Gastroesophageal sphincter (tissue), 3 donors: ENCODE measurements at regions not wholly inside any gene's neighbourhood (a gene's known extent, or its start where the extent isn't known, plus 50 kb on each side); places are given as distances from the start of the nearest gene placed in this dataset.

Source experiments
- CTCF ChIP-seq, 4 experiments: fragments of 200-600 bp in 2 of 4; fragments of 450-650 bp in 2 of 4; sonication (generic) in 1 of 4; IDR thresholded peaks; one replicate each; pipeline ENCODE4 v1.5.1; 2017 to 2019; ENCODE audit warnings: antibody characterized with exemption in 4 of 4, mild to moderate bottlenecking in 2 of 4, moderate library complexity in 2 of 4
- EP300 ChIP-seq: sonication (generic); formaldehyde crosslinking; IDR thresholded peaks from one replicate; pipeline ENCODE4 v1.6.1; 2017; ENCODE audit warnings: antibody characterized with exemption, mild to moderate bottlenecking
- POLR2A ChIP-seq, 2 donors: fragments of 450-650 bp; IDR thresholded peaks; one replicate each; pipeline ENCODE4 v1.6.1; 2017; ENCODE audit warnings: antibody characterized with exemption in 2 of 2, mild to moderate bottlenecking in 2 of 2, moderate library complexity in 1 of 2
- POLR2AphosphoS5 ChIP-seq: sonication (generic); formaldehyde crosslinking; IDR thresholded peaks from one replicate; pipeline ENCODE4 v1.6.1; 2017; ENCODE audit warnings: antibody characterized with exemption

GRCh38 chr11:128250482-128250881 lies 336.9 kb downstream of the ETS1 start:
- no peak for TF ChIP-seq POLR2AphosphoS5
- no peak for TF ChIP-seq CTCF (IDR thresholded peaks at IDR 0.05)
- no peak for TF ChIP-seq POLR2A (IDR thresholded peaks at IDR 0.05)
- TF ChIP-seq EP300 = no peak
